IMR-90 (cell line): ENCODE measurements at regions not wholly inside any gene's neighbourhood (a gene's known extent, or its start where the extent isn't known, plus 50 kb on each side); places are given as distances from the start of the nearest gene placed in this dataset.

Source experiments
- ATAC-seq: fragments of 200-7000 bp; cut with Tn5 transposase; 2 replicates; pipeline ENCODE4 v1.9.1; 2020; ENCODE audit warnings: low read depth, mild to moderate bottlenecking, moderate library complexity
- BruUV-seq: library from RNA; stranded (reverse); fragments of 400-500 nt; replicated peaks from 2 replicates; lab custom pipeline; 2021; lab: Mats Ljungman, UMichigan
- CTCF ChIA-PET: fragments of 300-600 bp; formaldehyde crosslinking; extraction: SDS; loops from one replicate; lab custom pipeline; 2021; ENCODE audit warnings: antibody characterized with exemption; lab: Yijun Ruan, JAX
- POLR2A ChIA-PET: fragments of 300-600 bp; sonication (Branson Sonifier 250); formaldehyde crosslinking; loops from one replicate; lab custom pipeline; 2022; ENCODE audit warnings: antibody characterized with exemption; ENCODE audit not compliant: unreplicated experiment; lab: Charles Lee
- DNase-seq: peaks from one replicate; pipeline ENCODE4 v3.0.0; 2013
- H2AFZ ChIP-seq: replicated peaks from 2 replicates; pipeline ENCODE3; 2013; ENCODE audit warnings: low read length, mild to moderate bottlenecking; ENCODE audit not compliant: poor library complexity
- H2AK5ac ChIP-seq: 2 replicates; pipeline ENCODE4 v1.6.1; 2013; ENCODE audit warnings: low read depth, low read length, inconsistent platforms
- H2AK9ac ChIP-seq: replicated peaks from 2 replicates; pipeline ENCODE3; 2013; ENCODE audit warnings: mild to moderate bottlenecking, low read depth, low read length, moderate library complexity; ENCODE audit not compliant: poor library complexity
- H2BK120ac ChIP-seq: 2 replicates; pipeline ENCODE4 v1.6.1; 2013; ENCODE audit warnings: low read depth, low read length, inconsistent platforms
- H2BK15ac ChIP-seq: 3 replicates; pipeline ENCODE4 v1.6.1; 2013; ENCODE audit warnings: low read depth, low read length, inconsistent platforms
- H2BK20ac ChIP-seq: 2 replicates; pipeline ENCODE4 v1.6.1; 2013; ENCODE audit warnings: low read depth, mild to moderate bottlenecking, inconsistent platforms, low read length, moderate library complexity
- H2BK5ac ChIP-seq: 2 replicates; pipeline ENCODE4 v1.6.1; 2013; ENCODE audit warnings: mild to moderate bottlenecking, low read depth, low read length, inconsistent platforms; ENCODE audit not compliant: poor library complexity, severe bottlenecking
- H3K14ac ChIP-seq: replicated peaks from 2 replicates; pipeline ENCODE4 v1.6.1; 2013; ENCODE audit warnings: low read depth, low read length, inconsistent platforms
- H3K18ac ChIP-seq: 2 replicates; pipeline ENCODE4 v1.6.1; 2013; ENCODE audit warnings: low read depth, low read length, control low read depth
- H3K23ac ChIP-seq: 2 replicates; pipeline ENCODE4 v1.6.1; 2013; ENCODE audit warnings: low read depth, low read length, inconsistent platforms
- H3K27ac ChIP-seq: 2 replicates; pipeline ENCODE4 v1.5.1; 2013; ENCODE audit warnings: mild to moderate bottlenecking, control low read depth, low read length; ENCODE audit not compliant: insufficient read depth
- H3K27me3 ChIP-seq: 2 replicates; pipeline ENCODE4 v1.6.1; 2013; ENCODE audit warnings: low read length; ENCODE audit not compliant: control insufficient read depth, insufficient read depth
- H3K36me3 ChIP-seq: 2 replicates; pipeline ENCODE4 v1.6.1; 2013; ENCODE audit warnings: low read length, mixed read lengths; ENCODE audit not compliant: control insufficient read depth, insufficient read depth
- H3K4ac ChIP-seq: 2 replicates; pipeline ENCODE4 v1.6.1; 2013; ENCODE audit warnings: low read depth, low read length, inconsistent platforms
- H3K4me1 ChIP-seq: 2 replicates; pipeline ENCODE4 v1.6.1; 2013; ENCODE audit warnings: low read length, mixed read lengths; ENCODE audit not compliant: control insufficient read depth, insufficient read depth
- H3K4me2 ChIP-seq: 2 replicates; pipeline ENCODE4 v1.6.1; 2013; ENCODE audit warnings: low read depth, mild to moderate bottlenecking, control low read depth, low read length, moderate library complexity
- H3K4me3 ChIP-seq: 2 replicates; pipeline ENCODE4 v1.5.1; 2013; ENCODE audit warnings: low read depth, mild to moderate bottlenecking, control low read depth, low read length, moderate library complexity; ENCODE audit not compliant: insufficient read depth
- H3K56ac ChIP-seq: 2 replicates; pipeline ENCODE4 v1.6.1; 2013; ENCODE audit warnings: low read length, inconsistent platforms; ENCODE audit not compliant: insufficient read depth; ENCODE audit errors: extremely low read depth
- H3K79me1 ChIP-seq, 2 experiments: 2 replicates each; pipeline ENCODE4 v1.6.1; 2013; ENCODE audit warnings: low read length in 2 of 2, inconsistent platforms in 1 of 2, low read depth in 1 of 2
- H3K9ac ChIP-seq: 2 replicates; pipeline ENCODE4 v1.6.1; 2013; ENCODE audit warnings: low read depth, low read length, control low read depth
- H3K9me1 ChIP-seq: 2 replicates; pipeline ENCODE4 v1.6.1; 2013; ENCODE audit warnings: low read length, inconsistent platforms; ENCODE audit not compliant: insufficient read depth
- H3K9me3 ChIP-seq: 2 replicates; pipeline ENCODE4 v1.6.1; 2013; ENCODE audit warnings: low read length; ENCODE audit not compliant: control insufficient read depth, insufficient read depth
- H4K20me1 ChIP-seq: 2 replicates; pipeline ENCODE4 v1.6.1; 2013; ENCODE audit warnings: low read length, inconsistent platforms; ENCODE audit not compliant: insufficient read depth
- H4K5ac ChIP-seq: 2 replicates; pipeline ENCODE4 v1.6.1; 2013; ENCODE audit warnings: mild to moderate bottlenecking, low read depth, low read length, control low read depth
- H4K8ac ChIP-seq, 2 experiments: 2 replicates each; pipeline ENCODE4 v1.6.1; 2013; ENCODE audit warnings: low read depth in 2 of 2, low read length in 2 of 2, control low read depth in 1 of 2, inconsistent platforms in 1 of 2
- H4K91ac ChIP-seq: 2 replicates; pipeline ENCODE4 v1.6.1; 2013; ENCODE audit warnings: low read depth, low read length, inconsistent platforms; ENCODE audit not compliant: insufficient read depth
- SMC3 ChIP-seq: fragments of 150-350 bp; IDR thresholded peaks from 2 replicates; pipeline ENCODE4 v1.6.1; 2016; ENCODE audit warnings: low read depth, mild to moderate bottlenecking, antibody characterized with exemption, low read length, moderate library complexity
- WGBS, 2 experiments: methylation state at CpG; one replicate each; pipeline versions ENCODE4 v1.1.5 to v1.1.7; 2013; ENCODE audit warnings: missing lambda C conversion rate in 2 of 2; ENCODE audit not compliant: insufficient read length in 1 of 2; ENCODE audit errors: extremely low coverage in 2 of 2; 5-methylcytosine and 5-hydroxymethylcytosine counted together
- dilution Hi-C: fragments of 300-500 bp; cut with HindIII; formaldehyde crosslinking; loops from one replicate; pipeline ENCODE4 v1.14.3; 2018; ENCODE audit warnings: low sequenced_read_pairs; ENCODE audit not compliant: unreplicated experiment
- in situ Hi-C: fragments of 300-500 bp; cut with MboI; formaldehyde crosslinking; loops from 3 replicates; pipeline ENCODE4 v1.14.3; 2019; ENCODE audit warnings: low sequenced_read_pairs, inconsistent platforms, mixed read lengths
- intact Hi-C: fragments of 100-400 bp; cut with micrococcal nuclease; formaldehyde crosslinking; loops from 2 replicates; pipeline ENCODE4 v1.10.0; 2022

GRCh38 chr4:67151376-67152343 lies 393.6 kb downstream of the CENPC start:
- Histone ChIP-seq H3K4ac (no peak overlapping the region), H3K18ac (no peak overlapping the region), H3K23ac (no peak overlapping the region), H3K36me3 (no peaks in the 10 kb centered on the region), H4K91ac (no peak overlapping the region), H3K9me1 (no peaks in the 10 kb centered on the region), H3K27me3 (no peaks in the 10 kb centered on the region), H2BK120ac (no peak overlapping the region), H4K8ac (no peak overlapping the region), H2AFZ (no peak overlapping the region), H4K5ac (no peak overlapping the region), H2BK20ac (no peak overlapping the region), H3K4me1 (no peaks in the 10 kb centered on the region), H2BK15ac (no peak overlapping the region), H2AK9ac (no peak overlapping the region), H2AK5ac (no peak overlapping the region), H3K14ac (no peak overlapping the region), H3K4me3 (no peak overlapping the region), H3K9me3 (peaks cover 15% of the 10 kb centered on the region), H2BK5ac (no peak overlapping the region), H3K9ac (no peak overlapping the region), H4K20me1 (no peaks in the 10 kb centered on the region), H3K56ac (no peak overlapping the region), H3K27ac (no peak overlapping the region), H3K4me2 (no peak overlapping the region), H3K79me1 (no peaks in the 10 kb centered on the region)
- TF ChIP-seq SMC3 = no peak
- no peak for DNase-seq
- ATAC-seq = no peak
- in situ Hi-C loops (no loop called here), dilution Hi-C loops (no loop called here), intact Hi-C loops (no loop called here)
- no TSS peak for BruUV-seq
- ChIA-PET CTCF (no interaction called here), POLR2A (no interaction called here)
- 50% methylated on average over 2 of the region's 45 CpGs; no CpG with 5 or more reads in 1 of the 2 experiments for WGBS, 2 experiments
